Hematopoietic multipotent progenitor cell treated with erythropoietin and hydrocortisone succinate and interleukin-3 and kit ligand, for 17 days (in vitro differentiated cells): ENCODE measurements at regions not wholly inside any gene's neighbourhood (a gene's known extent, or its start where the extent isn't known, plus 50 kb on each side); places are given as distances from the start of the nearest gene placed in this dataset.

Experiments used
- DNase-seq: peaks from one replicate; pipeline ENCODE4 v3.0.0-alpha.2; 2015; ENCODE audit warnings: low spot score

DNA sequence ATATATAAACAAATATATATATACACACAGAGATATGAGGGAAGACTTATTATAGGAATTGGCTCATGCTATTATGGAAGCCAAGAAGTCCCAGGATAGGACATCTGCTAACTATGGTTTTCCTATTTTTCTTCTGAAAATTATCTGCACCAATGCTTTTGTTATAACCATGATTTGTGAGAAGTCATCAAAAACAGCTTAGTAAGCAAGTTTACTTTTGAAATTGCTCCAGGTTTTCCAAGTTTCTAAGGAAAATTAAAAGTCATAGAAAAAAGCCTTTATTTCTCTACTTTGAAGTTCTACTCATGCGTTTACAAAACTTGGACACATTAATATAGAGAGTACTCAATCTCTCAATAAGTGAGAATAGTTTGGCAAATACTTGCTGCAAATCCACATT lies 213.1 kb downstream of the TRAM1L1 start:
- no peak for DNase-seq

DNA sequence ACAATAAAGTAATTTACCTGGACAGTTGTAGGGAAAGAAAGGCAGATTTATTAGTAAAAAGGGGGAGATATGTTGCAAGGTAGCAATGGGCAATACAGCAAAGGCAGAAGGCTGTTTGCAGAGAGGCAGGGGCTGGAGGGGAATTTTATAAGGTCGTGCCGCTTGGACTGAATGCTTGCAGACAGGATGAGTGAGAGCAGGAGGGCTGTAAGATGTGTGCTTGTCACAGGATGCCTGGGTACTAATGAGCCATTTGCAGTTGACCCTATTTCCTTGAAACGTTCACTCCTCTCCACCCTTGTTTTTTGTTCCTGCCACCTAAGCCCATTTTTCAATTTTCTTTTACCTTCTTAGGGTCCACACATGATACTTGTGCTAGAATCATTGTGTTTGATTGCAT lies 214.7 kb downstream of the TRAM1L1 start:
- no peak for DNase-seq

DNA sequence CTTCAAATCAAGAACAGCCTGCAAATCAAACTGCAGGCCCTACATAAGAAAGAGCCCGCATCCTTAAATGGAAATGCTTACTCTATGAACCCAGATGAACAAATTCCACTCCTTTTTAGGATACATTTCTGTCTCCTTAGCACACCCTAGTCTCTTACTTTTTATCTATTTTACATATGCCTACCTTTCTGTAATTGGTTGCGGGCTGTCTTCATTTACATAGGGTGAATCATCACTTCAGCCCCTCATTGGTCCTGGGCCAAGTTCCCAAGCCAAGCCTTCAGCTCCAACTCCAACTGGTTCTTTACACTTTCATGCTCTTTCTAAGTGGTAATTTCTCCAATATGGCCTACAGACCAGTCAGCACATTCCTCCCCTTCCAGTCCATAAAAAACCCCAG lies 219.3 kb downstream of the TRAM1L1 start:
- DNase-seq = no peak

DNA sequence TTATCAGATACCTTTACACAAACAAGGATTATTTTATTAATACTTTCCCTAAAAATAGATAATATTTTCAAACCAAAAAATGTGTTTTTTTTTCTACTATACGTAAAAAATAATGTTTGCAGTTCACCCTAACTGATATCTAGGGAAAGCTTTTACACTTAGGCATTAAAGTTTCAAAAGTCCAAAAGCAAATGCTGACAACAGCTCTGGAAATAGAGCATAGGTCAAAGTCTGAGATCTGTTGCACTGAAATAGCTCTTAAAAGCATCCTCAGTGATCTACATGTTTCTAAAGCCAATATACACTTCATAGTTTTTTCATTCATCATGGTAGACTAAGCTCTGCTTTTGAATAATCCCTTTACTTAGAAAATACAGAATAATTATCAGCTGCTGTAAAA lies 222.8 kb downstream of the TRAM1L1 start:
- DNase-seq = no peak

DNA sequence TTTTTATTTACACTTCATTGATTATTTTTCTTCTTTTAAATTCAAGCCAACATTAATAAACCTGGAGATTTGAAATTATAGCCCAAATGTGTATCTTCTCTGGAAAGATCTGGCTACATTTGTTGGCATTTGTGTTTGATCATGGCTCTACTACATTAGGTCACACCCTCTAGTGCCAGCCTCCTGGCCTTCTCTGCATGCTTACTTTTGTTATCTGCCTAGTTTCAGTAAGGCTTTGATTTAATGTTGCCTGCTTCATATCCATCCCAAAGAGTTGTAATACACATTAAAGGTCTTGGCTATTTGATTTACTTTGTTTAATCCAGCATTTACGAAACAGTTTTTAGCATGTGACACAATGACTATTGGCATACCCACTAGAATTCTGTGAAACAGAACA lies 224.5 kb downstream of the TRAM1L1 start:
- DNase-seq = no peak

DNA sequence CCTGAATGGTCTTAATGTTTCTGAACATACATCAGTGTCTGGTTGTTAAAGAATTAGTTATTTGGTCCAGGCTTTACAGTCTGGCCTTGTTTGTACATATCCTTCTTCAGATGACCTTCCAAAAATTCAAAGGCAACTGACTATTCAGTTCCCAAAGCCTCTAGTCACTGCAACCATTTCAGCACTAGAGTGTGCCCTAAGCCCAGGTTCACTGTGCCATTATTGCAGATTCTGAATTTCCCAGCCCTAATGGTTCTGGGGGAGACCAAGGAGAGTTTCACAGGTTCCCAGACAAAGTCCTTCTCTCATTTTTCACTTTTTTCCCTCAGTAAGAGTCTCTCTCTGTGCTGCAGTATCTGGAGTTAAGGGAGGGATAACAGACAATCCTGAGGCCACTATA lies 235.8 kb downstream of the TRAM1L1 start:
- DNase-seq = no peak

DNA sequence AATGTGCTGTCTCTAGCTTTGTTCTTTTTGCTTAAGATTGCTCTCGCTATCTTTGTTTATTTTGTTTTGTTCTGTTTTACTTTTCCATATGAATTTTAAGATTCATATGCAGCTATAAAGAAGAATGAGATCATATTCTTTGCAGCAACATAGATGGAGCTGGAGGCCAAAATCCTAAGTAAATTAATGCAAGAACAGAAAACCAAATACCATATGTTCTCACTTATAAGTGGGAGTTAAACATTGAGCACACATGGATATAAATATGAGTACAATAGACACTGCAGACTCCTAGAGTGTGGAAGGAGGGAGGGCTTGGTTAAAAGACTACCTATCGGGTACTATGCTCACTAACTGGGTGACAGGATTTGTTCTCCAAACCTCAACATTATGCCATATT lies 237.8 kb downstream of the TRAM1L1 start:
- no peak for DNase-seq

DNA sequence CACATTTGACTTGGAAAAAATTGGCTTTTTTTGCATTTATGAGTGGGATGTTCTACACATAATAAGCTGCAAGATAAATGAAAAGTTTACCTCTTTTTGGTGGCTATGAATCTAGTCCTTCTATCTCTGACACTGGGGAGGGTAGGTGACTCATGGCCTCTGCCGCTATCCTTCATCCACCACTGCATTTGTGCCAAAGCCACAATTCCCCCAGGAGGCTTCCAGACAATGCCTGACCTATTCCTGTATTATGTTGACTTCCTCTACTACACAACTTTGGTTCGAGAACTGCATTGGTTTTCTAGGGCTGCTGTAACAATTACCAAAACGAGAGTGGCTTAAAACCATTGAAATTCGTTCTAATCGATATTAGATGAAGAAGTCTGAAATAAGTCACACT lies 245.6 kb downstream of the TRAM1L1 start:
- no peak for DNase-seq

DNA sequence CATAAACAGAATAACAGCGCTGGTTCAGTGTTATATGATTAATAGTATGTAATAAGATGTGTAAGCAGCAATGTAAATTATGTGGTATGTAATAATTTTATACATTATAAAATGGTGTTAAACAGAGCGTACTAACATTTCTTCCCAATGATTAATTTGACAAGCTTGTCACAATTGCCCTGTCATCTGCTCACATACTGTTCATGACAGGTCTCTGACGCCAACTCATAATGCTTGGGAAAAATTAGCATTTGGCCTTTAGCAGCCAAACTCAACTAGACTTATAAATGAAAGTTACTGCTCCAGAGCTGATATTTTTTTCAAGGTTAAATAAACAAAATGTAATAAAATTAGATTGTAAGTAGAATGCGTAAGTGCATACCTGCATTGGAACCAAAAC lies 246.8 kb downstream of the TRAM1L1 start:
- no peak for DNase-seq

DNA sequence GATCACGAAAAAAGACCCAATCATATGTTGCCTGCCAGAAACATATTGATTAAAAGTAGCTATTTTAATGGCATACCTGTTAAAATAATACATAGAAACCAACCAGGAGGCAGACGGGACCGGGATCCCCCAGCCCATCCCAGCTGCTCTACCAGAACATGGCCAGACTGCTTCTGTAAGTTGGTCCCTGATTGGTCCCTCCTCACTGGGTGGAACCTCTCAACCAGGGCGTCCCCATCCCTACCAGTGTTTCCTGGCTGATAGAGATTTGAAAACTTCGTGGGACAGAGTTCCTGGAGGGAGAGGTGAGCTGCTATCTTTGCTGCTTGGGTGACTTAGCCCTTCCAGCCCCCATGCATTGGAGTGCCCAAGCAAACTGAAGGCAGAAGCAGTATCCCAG lies 256.2 kb downstream of the TRAM1L1 start:
- no peak for DNase-seq

DNA sequence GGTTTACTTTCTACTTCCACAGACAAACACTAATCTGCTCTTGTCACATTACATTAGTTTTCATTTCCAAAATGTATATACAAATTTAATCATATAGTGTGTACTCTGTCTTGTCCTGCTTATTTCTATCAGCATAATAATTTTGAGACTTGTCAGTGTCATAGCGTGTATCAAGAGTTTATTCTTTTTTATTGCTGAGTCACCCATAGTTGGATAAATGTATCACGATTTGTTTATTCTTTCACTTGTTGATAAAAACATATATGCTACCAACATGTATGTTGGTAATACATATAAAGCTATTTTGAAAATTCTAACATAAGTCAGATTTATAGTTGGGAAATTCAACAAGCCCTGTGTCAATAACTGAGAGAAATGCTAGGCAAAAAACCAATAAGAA lies 261.2 kb downstream of the TRAM1L1 start:
- DNase-seq = no peak

DNA sequence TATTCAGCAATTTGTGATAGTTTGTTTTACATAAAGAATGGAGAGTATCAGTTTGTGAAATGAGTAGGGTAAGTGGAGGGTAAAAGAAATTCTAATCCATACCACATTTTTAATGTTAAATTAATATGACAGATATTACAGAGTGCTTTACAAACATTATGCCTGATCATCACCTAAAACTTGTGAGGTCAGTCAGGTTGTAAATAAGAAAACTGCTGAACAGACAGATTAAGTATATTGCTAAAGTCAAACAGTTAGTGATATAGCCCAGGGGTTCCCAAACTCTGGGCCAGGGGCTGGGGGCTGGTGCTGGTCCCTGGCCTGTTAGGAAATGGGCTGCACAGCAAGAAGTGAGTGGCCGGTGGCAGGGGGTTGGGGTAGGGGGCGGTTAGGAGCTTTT lies 273.6 kb downstream of the TRAM1L1 start:
- DNase-seq = no peak

DNA sequence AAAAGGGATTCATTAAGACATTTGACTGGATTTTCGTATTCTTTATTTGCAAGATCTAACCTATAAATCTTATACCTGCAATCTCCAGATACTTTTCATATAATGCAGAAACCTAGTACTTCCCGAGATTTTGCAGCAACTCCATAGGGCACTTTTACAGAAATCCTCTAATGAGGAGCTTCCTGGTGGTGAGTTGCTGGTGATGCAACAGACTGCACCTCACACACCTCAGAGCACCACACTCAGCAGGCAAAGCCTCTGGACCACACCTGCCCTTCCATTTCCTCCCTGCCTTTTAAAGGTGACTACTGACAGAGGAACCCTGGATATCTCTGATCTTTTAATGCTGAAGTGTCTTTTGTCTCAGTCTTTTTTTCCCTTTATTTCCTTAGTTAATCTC lies 289.4 kb downstream of the TRAM1L1 start:
- no peak for DNase-seq

DNA sequence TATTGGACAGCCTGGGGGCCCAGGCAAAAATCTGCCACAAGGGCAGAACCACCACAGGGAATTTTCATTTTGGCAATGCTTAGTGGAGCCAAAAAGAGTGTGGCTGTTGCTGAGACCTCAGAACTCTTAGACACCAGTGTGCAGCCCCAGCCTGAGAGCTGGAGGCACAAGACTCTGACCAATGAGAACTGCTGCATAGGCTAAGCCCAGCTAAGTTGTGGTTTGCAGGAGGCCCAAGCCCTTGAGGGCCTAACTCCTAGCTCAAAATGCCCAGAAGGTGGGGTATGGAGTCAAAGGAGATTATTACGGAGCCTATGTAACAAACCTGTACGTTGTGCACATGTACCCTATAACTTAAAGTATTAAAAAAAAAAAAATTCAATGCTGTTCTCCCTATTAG lies 296.7 kb downstream of the TRAM1L1 start:
- no peak for DNase-seq

DNA sequence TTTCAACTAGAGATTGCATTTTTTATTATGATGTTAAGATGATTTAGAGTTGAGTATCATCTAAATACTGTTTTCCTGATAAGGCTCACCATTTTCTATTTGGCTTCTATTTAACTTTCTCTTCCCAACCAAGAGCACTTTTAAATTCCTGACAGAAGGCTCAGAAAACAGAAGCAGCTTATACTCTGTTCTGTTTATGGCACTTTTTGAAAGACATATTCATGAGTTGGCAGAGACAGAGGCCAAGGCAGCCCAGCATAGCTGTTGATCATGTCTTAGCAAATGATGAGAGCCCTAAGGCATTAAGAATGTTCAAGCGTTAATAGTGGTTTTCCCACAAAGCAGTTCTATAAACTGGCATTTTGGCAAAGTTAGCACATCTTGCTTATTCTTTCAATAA lies 330.3 kb downstream of the TRAM1L1 start:
- DNase-seq = no peak

DNA sequence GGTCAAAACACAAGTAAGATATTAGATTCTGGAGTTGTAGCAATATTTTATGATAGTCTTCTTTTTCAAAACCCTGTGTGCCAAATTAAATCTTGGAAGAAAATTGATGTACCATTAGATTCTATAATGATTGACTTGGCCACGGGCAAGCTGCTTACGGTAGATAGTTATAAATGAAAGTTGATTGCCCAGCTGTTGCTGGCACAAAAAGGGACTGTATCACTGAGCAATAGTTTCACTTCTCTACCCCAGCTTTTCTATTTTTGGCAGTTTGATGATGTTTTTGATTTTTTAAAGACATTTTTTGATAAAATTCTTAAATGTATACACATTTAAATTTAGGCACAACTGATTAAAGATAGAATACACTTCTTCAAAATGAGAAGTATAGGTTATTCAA lies 333.3 kb downstream of the TRAM1L1 start:
- no peak for DNase-seq

DNA sequence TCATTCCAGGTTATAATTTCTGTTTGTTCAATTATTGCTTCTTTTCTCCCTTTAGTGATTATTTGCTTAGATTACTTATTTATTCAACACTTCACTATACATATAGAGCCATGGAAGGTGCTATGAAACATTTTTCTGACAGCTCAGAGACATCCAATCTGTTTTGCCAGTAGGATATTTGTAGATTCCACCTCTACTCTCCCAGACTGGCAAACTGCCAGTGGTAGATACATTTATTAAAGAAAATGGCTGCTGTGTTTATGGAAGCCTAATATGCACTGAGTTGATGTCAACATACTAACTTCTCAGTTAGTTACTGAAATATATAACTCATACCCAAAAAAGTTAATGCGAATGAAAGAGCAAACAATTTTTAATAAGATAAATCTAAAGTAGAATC lies 348.6 kb downstream of the TRAM1L1 start:
- no peak for DNase-seq

DNA sequence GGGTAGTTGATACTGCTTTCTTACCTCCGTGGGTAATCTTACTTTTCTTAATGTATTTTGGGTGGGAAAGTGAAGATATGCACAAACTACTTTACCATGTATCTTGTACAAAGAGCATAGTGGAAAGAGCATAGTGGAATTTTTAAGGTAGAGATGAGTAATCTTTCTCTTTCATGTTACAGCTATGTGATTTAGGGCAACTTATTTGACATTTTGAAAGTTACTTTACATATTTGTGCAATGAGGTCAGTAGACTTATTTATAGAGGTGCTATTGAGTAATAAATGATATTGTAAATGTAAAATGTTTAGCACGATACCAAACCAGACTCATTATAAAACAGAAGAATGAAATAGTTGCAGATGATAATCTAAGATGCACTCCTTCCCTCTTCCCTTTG lies 351.2 kb downstream of the TRAM1L1 start:
- no peak for DNase-seq

DNA sequence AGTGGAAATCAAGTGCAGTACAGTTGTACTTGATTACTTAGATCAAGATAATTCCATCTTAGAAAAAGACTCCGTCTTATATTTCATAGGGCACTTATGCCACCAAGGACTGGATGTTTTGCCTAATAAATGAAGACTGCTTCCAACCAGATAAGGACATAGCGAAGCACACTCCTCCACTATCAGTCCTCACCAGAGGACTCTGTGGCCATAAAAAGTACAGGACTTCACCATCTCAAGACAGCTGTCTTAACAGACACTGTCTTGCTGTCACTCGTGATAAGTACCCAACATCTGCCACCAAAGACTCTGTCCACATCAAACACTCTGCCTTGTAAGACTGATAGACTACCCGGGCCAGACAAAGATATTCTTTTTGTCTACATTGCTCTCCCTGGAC lies 352.0 kb downstream of the TRAM1L1 start:
- DNase-seq = no peak

DNA sequence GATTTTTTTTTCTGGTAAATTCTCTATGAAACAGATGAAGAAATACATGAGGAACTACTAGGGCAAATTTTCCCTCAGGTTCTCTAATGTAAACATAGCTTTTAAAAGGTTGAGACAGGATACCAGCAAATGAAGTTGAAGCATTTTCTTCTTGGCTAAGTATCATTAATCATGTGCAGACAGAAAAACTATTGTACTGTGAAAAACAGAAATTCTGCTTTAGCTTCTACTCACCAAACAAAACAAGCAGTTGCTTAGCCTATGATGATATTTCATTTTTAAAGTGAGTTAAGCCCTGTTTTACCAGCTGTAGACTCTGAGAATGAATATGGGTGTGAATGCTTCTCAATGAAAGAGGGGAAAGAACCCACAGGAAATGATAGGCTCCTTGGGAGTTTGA lies 358.9 kb downstream of the TRAM1L1 start:
- no peak for DNase-seq

DNA sequence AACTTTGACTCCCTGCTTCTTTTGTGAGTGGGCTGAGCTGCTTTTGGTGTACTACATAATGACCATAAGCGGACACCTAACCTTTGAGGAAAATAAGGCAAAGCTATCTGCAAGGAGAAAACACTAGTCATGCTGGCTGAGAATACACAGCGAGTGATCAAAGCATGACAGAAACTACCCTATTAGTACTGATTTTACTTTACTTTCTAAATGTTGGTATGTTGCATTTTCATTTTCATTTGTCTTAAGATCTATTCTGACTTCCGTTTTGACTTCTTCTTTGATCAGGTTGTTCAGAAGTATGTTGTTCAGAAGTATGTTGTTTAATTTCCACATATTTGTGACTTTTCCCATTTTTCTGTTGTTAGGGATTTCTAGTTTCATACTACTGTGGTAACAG lies 361.1 kb downstream of the TRAM1L1 start:
- no peak for DNase-seq

DNA sequence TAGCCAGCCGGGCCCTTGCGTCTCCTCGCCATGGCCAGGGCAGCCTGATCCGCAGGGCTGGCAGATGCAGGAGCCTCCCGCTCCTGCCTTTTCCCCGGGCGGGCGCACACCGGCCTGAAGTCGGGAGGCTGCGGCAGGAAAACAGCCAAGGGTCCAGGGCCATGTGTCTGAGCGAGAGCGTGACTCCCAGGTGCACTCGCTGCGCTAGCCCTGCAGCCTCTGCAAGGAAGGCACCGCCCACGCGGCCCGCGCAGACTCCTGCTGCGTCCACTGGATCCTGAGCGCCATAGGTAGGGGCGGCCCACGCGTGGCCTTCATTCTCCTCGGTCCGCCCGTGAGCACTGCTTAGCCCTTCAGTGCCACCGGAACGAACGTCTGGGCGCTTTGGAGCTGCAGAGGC lies 379.9 kb downstream of the TRAM1L1 start:
- DNase-seq = no peak

DNA sequence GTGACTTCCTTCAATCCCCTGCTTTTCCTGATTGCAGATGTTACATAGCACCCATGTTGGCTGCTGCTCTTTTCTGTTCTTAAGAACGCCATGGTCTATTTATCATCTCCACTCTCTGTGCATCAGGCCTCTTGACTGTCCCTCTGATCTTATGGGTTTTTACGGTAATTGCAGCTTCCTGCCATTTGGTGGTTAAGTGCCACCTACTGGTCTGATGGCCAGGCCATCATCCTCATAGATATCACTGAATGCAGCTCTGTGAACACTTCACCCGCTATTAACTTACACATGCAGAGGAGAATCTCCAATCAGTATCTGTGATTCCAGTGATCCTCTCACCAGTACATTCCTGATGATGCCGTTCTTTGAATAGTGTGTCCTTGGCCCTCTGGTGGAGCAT lies 382.4 kb downstream of the TRAM1L1 start:
- no peak for DNase-seq

DNA sequence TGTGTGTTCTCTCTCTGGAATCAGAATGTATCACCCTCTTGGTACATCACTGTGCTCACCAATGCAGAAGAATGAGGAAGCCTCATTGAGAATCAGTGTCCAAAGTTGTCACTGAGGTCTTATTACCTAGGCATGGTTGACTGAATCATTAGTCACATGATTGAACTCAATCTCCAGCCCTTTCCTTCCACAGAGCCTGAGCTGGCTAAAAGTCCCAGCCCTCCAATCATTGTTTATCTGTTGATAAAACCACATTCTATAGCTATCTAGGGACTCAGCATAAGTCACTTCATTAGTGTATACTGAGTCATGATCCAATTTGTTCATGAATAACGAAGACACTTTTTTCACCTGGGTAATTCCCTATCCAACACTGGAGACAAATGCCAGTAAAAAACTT lies 396.8 kb downstream of the TRAM1L1 start:
- DNase-seq = no peak

DNA sequence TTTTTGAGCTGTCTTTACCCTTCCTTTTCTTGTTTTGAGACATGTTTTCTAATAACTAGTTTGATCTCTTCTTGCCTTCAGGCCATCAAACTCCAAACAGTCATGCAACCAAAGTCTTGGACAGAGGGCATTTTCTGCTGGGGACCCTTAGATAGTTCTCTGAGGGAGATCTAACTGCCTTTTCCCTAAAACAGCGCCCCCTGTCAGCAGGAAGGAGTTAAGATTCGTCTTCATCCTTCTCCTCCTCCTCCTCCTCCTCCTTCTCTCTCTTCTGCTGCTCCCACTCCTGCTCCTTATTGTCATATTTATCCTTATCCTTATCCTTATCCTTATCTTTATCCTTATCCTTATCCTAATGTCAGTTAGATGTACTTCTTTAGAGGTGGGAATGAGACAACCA lies 417.2 kb downstream of the TRAM1L1 start:
- no peak for DNase-seq

DNA sequence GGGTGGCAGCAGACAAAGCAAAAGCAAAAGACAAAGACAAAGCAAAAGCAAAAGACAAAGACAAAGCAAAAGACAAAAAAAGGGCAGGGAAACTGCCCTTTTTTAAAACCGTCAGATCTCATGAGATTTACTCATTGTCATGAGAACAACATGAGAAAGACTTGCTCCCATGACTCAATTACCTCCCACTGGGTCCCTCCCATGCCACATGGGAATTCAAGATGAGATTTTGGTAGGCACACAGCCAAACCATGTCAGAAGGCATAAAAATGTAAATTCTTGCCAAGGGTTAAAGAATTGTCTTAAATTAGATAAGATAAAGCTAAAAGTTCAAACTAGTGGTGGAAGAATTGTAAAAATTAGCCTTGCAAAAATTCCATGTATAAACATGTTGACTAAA lies 419.7 kb downstream of the TRAM1L1 start:
- DNase-seq = no peak
